Glutamatergic neuron (in vitro differentiated cells): ENCODE measurements at regions not wholly inside any gene's neighbourhood (a gene's known extent, or its start where the extent isn't known, plus 50 kb on each side); places are given as distances from the start of the nearest gene placed in this dataset.

Experiments used
- DNase-seq: peaks from one replicate; pipeline ENCODE4 v3.0.0; 2022
- H3K27ac Mint-ChIP-seq: one replicate; pipeline ENCODE4 v1.8.0; 2020; ENCODE audit warnings: mild to moderate bottlenecking, mixed read lengths, inconsistent platforms; ENCODE audit not compliant: unreplicated experiment
- H3K27me3 Mint-ChIP-seq: one replicate; pipeline ENCODE4 v1.8.0; 2020; ENCODE audit warnings: mild to moderate bottlenecking, moderate library complexity, mixed read lengths, inconsistent platforms; ENCODE audit not compliant: unreplicated experiment
- H3K36me3 Mint-ChIP-seq: one replicate; pipeline ENCODE4 v1.8.0; 2020; ENCODE audit warnings: mild to moderate bottlenecking, mixed read lengths, inconsistent platforms; ENCODE audit not compliant: unreplicated experiment
- H3K4me1 Mint-ChIP-seq: one replicate; pipeline ENCODE4 v1.8.0; 2020; ENCODE audit warnings: mild to moderate bottlenecking, low read depth, mixed read lengths, inconsistent platforms; ENCODE audit not compliant: unreplicated experiment
- H3K4me3 Mint-ChIP-seq: one replicate; pipeline ENCODE4 v1.8.0; 2020; ENCODE audit warnings: mild to moderate bottlenecking, mixed read lengths, inconsistent platforms; ENCODE audit not compliant: unreplicated experiment
- H3K9me3 Mint-ChIP-seq: one replicate; pipeline ENCODE4 v1.8.0; 2020; ENCODE audit warnings: mild to moderate bottlenecking, moderate library complexity, mixed read lengths, inconsistent platforms; ENCODE audit not compliant: unreplicated experiment
- CTCF ChIP-seq: fragments of 200-600 bp; sonication (generic); IDR thresholded peaks from one replicate; pipeline ENCODE4 v1.5.0; 2021; ENCODE audit not compliant: partially characterized antibody, unreplicated experiment

DNA sequence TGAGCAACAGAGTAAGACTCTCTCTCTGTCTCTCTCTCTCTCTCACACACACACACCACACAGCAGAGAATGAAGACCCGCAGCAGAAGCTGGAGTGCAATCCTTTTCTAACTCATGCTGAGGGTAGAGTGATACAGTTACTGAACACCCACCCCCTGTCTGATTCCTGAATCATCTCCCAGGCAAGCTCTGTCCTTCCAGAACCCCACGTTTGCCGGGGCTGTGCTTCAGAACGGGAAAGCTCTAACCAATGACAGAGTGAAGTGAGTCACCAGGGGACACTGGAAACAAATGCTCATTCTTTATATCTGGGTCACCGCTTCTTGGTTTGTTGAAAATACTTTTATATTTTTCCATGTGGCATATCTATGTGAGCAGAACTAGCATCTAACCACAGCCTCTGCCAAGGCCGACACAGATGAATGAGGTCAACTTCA is 553.7 kb upstream of the AMELY start:
- Mint-ChIP-seq H3K36me3 (no peaks in the 10 kb centered on the region), H3K27ac (no peak overlapping the region), H3K27me3 (no peaks in the 10 kb centered on the region), H3K4me1 (no peaks in the 10 kb centered on the region), H3K9me3 (peaks cover 4% of the 10 kb centered on the region), H3K4me3 (no peak overlapping the region)
- no peak for DNase-seq
- TF ChIP-seq CTCF, result no peak

GRCh38 chrY:7464742-7465141 is 553.2 kb upstream of the AMELY start:
- DNase-seq, result no peak
- Mint-ChIP-seq H3K9me3 (peaks cover 6% of the 10 kb centered on the region), H3K4me1 (no peaks in the 10 kb centered on the region), H3K27ac (no peak overlapping the region), H3K36me3 (peaks cover 3% of the 10 kb centered on the region), H3K4me3 (no peak overlapping the region), H3K27me3 (no peaks in the 10 kb centered on the region)
- no peak for TF ChIP-seq CTCF

DNA sequence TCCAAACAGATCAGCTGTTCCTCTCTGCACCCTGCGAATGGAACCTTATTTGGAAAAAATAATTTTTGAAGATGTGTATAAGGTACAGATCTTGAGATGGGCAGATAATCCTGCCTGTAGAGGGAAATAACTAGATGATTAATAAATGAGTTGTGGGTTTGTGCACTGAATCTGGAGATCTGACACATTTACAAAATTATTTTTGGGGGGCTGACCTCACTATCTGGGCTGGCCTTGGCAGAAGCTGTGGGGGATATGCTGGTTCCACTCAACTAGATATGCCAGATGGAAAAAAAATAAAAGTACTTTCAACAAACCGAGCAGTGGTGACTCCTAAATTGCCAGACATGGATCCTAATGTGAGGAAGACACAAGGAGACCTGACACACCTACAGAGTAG is 552.2 kb upstream of the AMELY start:
- Mint-ChIP-seq H3K27ac (no peak overlapping the region), H3K4me1 (no peaks in the 10 kb centered on the region), H3K4me3 (no peak overlapping the region), H3K36me3 (peaks cover 5% of the 10 kb centered on the region), H3K27me3 (no peaks in the 10 kb centered on the region), H3K9me3 (peaks cover 7% of the 10 kb centered on the region)
- DNase-seq, result no peak
- TF ChIP-seq CTCF, result no peak

GRCh38 chrY:7463196-7463595 is 551.6 kb upstream of the AMELY start:
- H3K36me3 Mint-ChIP-seq, result peaks cover 5% of the 10 kb centered on the region
- no peak overlapping the region for H3K4me3 Mint-ChIP-seq
- peaks cover 7% of the 10 kb centered on the region for H3K9me3 Mint-ChIP-seq
- no peaks in the 10 kb centered on the region for H3K27me3 Mint-ChIP-seq
- no peak for DNase-seq
- no peak overlapping the region for H3K27ac Mint-ChIP-seq
- H3K4me1 Mint-ChIP-seq, result no peaks in the 10 kb centered on the region
- TF ChIP-seq CTCF, result no peak

DNA sequence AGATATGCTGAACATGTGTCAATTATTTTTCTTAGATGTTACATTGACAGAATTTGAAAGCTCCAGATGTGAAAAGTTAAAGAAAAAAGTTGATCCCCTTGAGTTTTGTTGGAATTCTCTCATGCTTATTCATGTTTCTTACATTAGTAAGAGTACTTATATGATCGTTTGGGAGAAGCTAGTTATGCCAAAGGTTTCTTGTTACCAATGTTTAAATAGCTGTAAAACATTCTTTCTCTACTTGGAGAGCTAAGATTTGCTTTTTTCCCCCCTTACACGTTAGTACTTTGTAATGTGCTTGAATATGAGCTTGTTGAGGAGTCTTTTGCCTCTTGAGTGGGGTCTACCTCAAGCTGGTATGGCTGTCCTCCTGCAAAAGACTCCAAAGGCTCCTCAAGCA is 551.1 kb upstream of the AMELY start:
- peaks cover 5% of the 10 kb centered on the region for H3K36me3 Mint-ChIP-seq
- no peak overlapping the region for H3K27ac Mint-ChIP-seq
- H3K4me1 Mint-ChIP-seq, result no peaks in the 10 kb centered on the region
- no peak for DNase-seq
- no peaks in the 10 kb centered on the region for H3K27me3 Mint-ChIP-seq
- no peak for TF ChIP-seq CTCF
- no peak overlapping the region for H3K4me3 Mint-ChIP-seq
- peaks cover 7% of the 10 kb centered on the region for H3K9me3 Mint-ChIP-seq
